HEK293T (cell line): ENCODE measurements at regions not wholly inside any gene's neighbourhood (a gene's known extent, or its start where the extent isn't known, plus 50 kb on each side); places are given as distances from the start of the nearest gene placed in this dataset.

Source experiments
- CTCF ChIA-PET: fragments of 350-600 bp; formaldehyde crosslinking; extraction: SDS; loops from one replicate; lab custom pipeline; 2021; ENCODE audit warnings: antibody characterized with exemption, inconsistent platforms; lab: Yijun Ruan, JAX
- POLR2A ChIA-PET: fragments of 350-600 bp; formaldehyde crosslinking; extraction: SDS; loops from one replicate; lab custom pipeline; 2020; ENCODE audit warnings: antibody characterized with exemption, inconsistent platforms; lab: Yijun Ruan, JAX
- DNase-seq: peaks from one replicate; pipeline ENCODE4 v3.0.0; 2012; ENCODE audit warnings: mixed read lengths; ENCODE audit errors: extremely low spot score
- ARNT ChIP-seq: fragments of 450-650 bp; IDR thresholded peaks from 2 replicates; pipeline ENCODE4 v1.6.1; 2017; ENCODE audit warnings: mild to moderate bottlenecking
- BHLHE40 ChIP-seq: fragments of 450-650 bp; IDR thresholded peaks from 2 replicates; pipeline ENCODE4 v1.6.1; 2016; ENCODE audit warnings: mild to moderate bottlenecking, moderate library complexity, borderline replicate concordance
- CTBP1 ChIP-seq: fragments of 450-650 bp; IDR thresholded peaks from 2 replicates; pipeline ENCODE4 v1.6.1; 2016; ENCODE audit warnings: borderline replicate concordance
- ELF4 ChIP-seq: fragments of 450-650 bp; IDR thresholded peaks from 2 replicates; pipeline ENCODE4 v1.6.1; 2017; ENCODE audit warnings: antibody characterized with exemption
- FOXA1 ChIP-seq: fragments of 450-650 bp; IDR thresholded peaks from 2 replicates; pipeline ENCODE4 v1.6.1; 2016; ENCODE audit warnings: mild to moderate bottlenecking
- FOXK2 ChIP-seq: fragments of 450-650 bp; IDR thresholded peaks from 2 replicates; pipeline ENCODE4 v1.6.1; 2016; ENCODE audit warnings: mild to moderate bottlenecking
- FOXM1 ChIP-seq: fragments of 450-650 bp; IDR thresholded peaks from 2 replicates; pipeline ENCODE4 v1.6.1; 2017; ENCODE audit warnings: mild to moderate bottlenecking, borderline replicate concordance
- HDGF ChIP-seq: fragments of 450-650 bp; IDR thresholded peaks from 2 replicates; pipeline ENCODE4 v1.6.1; 2017; ENCODE audit warnings: antibody characterized with exemption, borderline replicate concordance
- L3MBTL2 ChIP-seq: fragments of 450-650 bp; conservative IDR thresholded peaks from 2 replicates; pipeline ENCODE4 v1.6.1; 2016; ENCODE audit warnings: mild to moderate bottlenecking
- LEF1 ChIP-seq: fragments of 450-650 bp; IDR thresholded peaks from 2 replicates; pipeline ENCODE4 v1.6.1; 2017; ENCODE audit warnings: mild to moderate bottlenecking, borderline replicate concordance
- NFRKB ChIP-seq: fragments of 450-650 bp; IDR thresholded peaks from 2 replicates; pipeline ENCODE4 v1.6.1; 2016; ENCODE audit warnings: mild to moderate bottlenecking, moderate library complexity
- PKNOX1 ChIP-seq: fragments of 450-650 bp; IDR thresholded peaks from 2 replicates; pipeline ENCODE4 v1.6.1; 2016
- SP1 ChIP-seq: fragments of 450-650 bp; IDR thresholded peaks from 2 replicates; pipeline ENCODE4 v1.6.1; 2017
- SUZ12 ChIP-seq: fragments of 450-650 bp; IDR thresholded peaks from 2 replicates; pipeline ENCODE4 v1.6.1; 2016; ENCODE audit warnings: mild to moderate bottlenecking
- TARDBP ChIP-seq: fragments of 450-650 bp; IDR thresholded peaks from 2 replicates; pipeline ENCODE4 v1.6.1; 2016
- ZNF384 ChIP-seq: fragments of 450-650 bp; IDR thresholded peaks from 2 replicates; pipeline ENCODE4 v1.6.1; 2016

GRCh38 chr9:99588299-99588698 is 233.4 kb upstream of the NR4A3 start:
- TF ChIP-seq PKNOX1 (no peak), CTBP1 (no peak), TARDBP (no peak), SUZ12 (no peak), LEF1 (no peak), SP1 (no peak), NFRKB (no peak), FOXM1 (no peak)
- POLR2A ChIA-PET, result no interaction called here
- CTCF ChIA-PET, result no interaction called here
- DNase-seq, result no peak

GRCh38 chr9:99588747-99589146 is 232.9 kb upstream of the NR4A3 start:
- POLR2A ChIA-PET, result no interaction called here
- no peak for TF ChIP-seq SP1
- no peak for TF ChIP-seq FOXK2
- TF ChIP-seq NFRKB, result no peak
- no peak for TF ChIP-seq BHLHE40
- no peak for TF ChIP-seq ZNF384
- CTCF ChIA-PET, result no interaction called here
- no peak for DNase-seq

GRCh38 chr9:99590410-99590809 is 231.3 kb upstream of the NR4A3 start:
- TF ChIP-seq CTBP1 (no peak), ELF4 (no peak), L3MBTL2 (no peak), SP1 (no peak), FOXM1 (no peak), TARDBP (no peak), SUZ12 (no peak), NFRKB (no peak), HDGF (no peak), ARNT (no peak), PKNOX1 (no peak)
- ChIA-PET CTCF (no interaction called here), POLR2A (no interaction called here)
- DNase-seq, result no peak

GRCh38 chr9:99590840-99591239 is 230.8 kb upstream of the NR4A3 start:
- CTCF ChIA-PET, result no interaction called here
- POLR2A ChIA-PET, result no interaction called here
- DNase-seq, result no peak
- TF ChIP-seq L3MBTL2 (no peak), FOXA1 (no peak), FOXK2 (no peak), ZNF384 (no peak), ARNT (no peak), SUZ12 (no peak), TARDBP (no peak), NFRKB (no peak), FOXM1 (no peak), LEF1 (no peak), BHLHE40 (no peak), ELF4 (no peak), SP1 (no peak), HDGF (no peak), CTBP1 (no peak), PKNOX1 (no peak)

GRCh38 chr9:99591770-99592169 is 229.9 kb upstream of the NR4A3 start:
- no peak for TF ChIP-seq PKNOX1
- no peak for TF ChIP-seq BHLHE40
- no peak for TF ChIP-seq SP1
- TF ChIP-seq HDGF, result no peak
- TF ChIP-seq L3MBTL2, result no peak
- ChIA-PET POLR2A (no interaction called here), CTCF (no interaction called here)
- no peak for DNase-seq

GRCh38 chr9:99592834-99593574 is 228.7 kb upstream of the NR4A3 start:
- ChIA-PET CTCF (no interaction called here), POLR2A (no interaction called here)
- no peak for TF ChIP-seq BHLHE40
- no peak for TF ChIP-seq SUZ12
- TF ChIP-seq ARNT, result no peak
- no peak for TF ChIP-seq FOXA1
- TF ChIP-seq HDGF, result no peak
- no peak for TF ChIP-seq ZNF384
- DNase-seq, result no peak
